ENCODE measurements at regions not wholly inside any gene's neighbourhood (a gene's known extent, or its start where the extent isn't known, plus 50 kb on each side); places are given as distances from the start of the nearest gene placed in this dataset.

- no peak for TF ChIP-seq EP300 (conservative IDR thresholded peaks at IDR 0.05; ENCODE audit: poor library complexity, severe bottlenecking)
- TF ChIP-seq, protein P1, sequence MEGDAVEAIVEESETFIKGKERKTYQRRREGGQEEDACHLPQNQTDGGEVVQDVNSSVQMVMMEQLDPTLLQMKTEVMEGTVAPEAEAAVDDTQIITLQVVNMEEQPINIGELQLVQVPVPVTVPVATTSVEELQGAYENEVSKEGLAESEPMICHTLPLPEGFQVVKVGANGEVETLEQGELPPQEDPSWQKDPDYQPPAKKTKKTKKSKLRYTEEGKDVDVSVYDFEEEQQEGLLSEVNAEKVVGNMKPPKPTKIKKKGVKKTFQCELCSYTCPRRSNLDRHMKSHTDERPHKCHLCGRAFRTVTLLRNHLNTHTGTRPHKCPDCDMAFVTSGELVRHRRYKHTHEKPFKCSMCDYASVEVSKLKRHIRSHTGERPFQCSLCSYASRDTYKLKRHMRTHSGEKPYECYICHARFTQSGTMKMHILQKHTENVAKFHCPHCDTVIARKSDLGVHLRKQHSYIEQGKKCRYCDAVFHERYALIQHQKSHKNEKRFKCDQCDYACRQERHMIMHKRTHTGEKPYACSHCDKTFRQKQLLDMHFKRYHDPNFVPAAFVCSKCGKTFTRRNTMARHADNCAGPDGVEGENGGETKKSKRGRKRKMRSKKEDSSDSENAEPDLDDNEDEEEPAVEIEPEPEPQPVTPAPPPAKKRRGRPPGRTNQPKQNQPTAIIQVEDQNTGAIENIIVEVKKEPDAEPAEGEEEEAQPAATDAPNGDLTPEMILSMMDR (IDR thresholded peaks at IDR 0.05; ENCODE audit: poor library complexity, severe bottlenecking), result no peak
- TF ChIP-seq POLR2AphosphoS5 (IDR thresholded peaks at IDR 0.05), result no peak
Observed at GRCh38 chr5:9924614-9925013, 294.5 kb upstream of the TAS2R1 start.

Measured in neural cell (in vitro differentiated cells).